ENCODE measurements at regions not wholly inside any gene's neighbourhood (a gene's known extent, or its start where the extent isn't known, plus 50 kb on each side); places are given as distances from the start of the nearest gene placed in this dataset.

GRCh38 chr5:99285606-99286005, 356.8 kb upstream of the CHD1 start:
- no peak overlapping the region for H3K27ac ChIP-seq (ENCODE audit: low read depth, low read length, poor library complexity, severe bottlenecking)
- no TSS peak for BruUV-seq (replicated peaks)
- no peaks in the 10 kb centered on the region for H4K20me1 ChIP-seq (ENCODE audit: insufficient read depth, low read length)
- CTCF ChIA-PET (ENCODE audit: unreplicated experiment) = no interaction called here
- TF ChIP-seq CTCF (conservative IDR thresholded peaks at IDR 0.05; ENCODE audit: low read length) (no peak), EZH2phosphoT487 (IDR thresholded peaks at IDR 0.05; ENCODE audit: borderline replicate concordance, low read depth, low read length) (no peak)
- H3K4me1 ChIP-seq (ENCODE audit: insufficient read depth, low read length, poor library complexity, severe bottlenecking) = no peaks in the 10 kb centered on the region
- POLR2A ChIA-PET = no interaction called here
- no peak overlapping the region for H3K4me2 ChIP-seq (ENCODE audit: low read length)
- H3K4me3 ChIP-seq (ENCODE audit: low read depth, low read length, poor library complexity, severe bottlenecking) = no peak overlapping the region
- no peaks in the 10 kb centered on the region for H3K36me3 ChIP-seq (ENCODE audit: insufficient read depth, low read length)
- H3K9me3 ChIP-seq (ENCODE audit: low read length) = no peaks in the 10 kb centered on the region
- no peaks in the 10 kb centered on the region for H3K79me2 ChIP-seq (ENCODE audit: insufficient read depth, low read depth, low read length)
- H3K9me2 ChIP-seq (ENCODE audit: insufficient read depth, low read length) = no peaks in the 10 kb centered on the region
- no peak for DNase-seq (ENCODE audit: low spot score)
- intact Hi-C loops (cut with micrococcal nuclease; ENCODE audit: unreplicated experiment) = no loop called here
- no peak overlapping the region for H2AFZ ChIP-seq (ENCODE audit: low read length)

- Histone ChIP-seq H3K4me1 (ENCODE audit: insufficient read depth, low read length, poor library complexity, severe bottlenecking) (no peaks in the 10 kb centered on the region), H3K36me3 (ENCODE audit: insufficient read depth, low read length) (no peaks in the 10 kb centered on the region), H3K79me2 (ENCODE audit: insufficient read depth, low read depth, low read length) (no peaks in the 10 kb centered on the region), H3K9me3 (ENCODE audit: low read length) (no peaks in the 10 kb centered on the region), H3K4me2 (ENCODE audit: low read length) (no peak overlapping the region), H3K27ac (ENCODE audit: low read depth, low read length, poor library complexity, severe bottlenecking) (no peak overlapping the region), H3K4me3 (ENCODE audit: low read depth, low read length, poor library complexity, severe bottlenecking) (no peak overlapping the region), H4K20me1 (ENCODE audit: insufficient read depth, low read length) (no peaks in the 10 kb centered on the region), H2AFZ (ENCODE audit: low read length) (no peak overlapping the region), H3K9me2 (ENCODE audit: insufficient read depth, low read length) (no peaks in the 10 kb centered on the region)
- DNase-seq (ENCODE audit: low spot score) = no peak
- intact Hi-C loops (cut with micrococcal nuclease; ENCODE audit: unreplicated experiment) = no loop called here
- no TSS peak for BruUV-seq (replicated peaks)
- TF ChIP-seq CTCF (conservative IDR thresholded peaks at IDR 0.05; ENCODE audit: low read length) = no peak
- no peak for TF ChIP-seq EZH2phosphoT487 (IDR thresholded peaks at IDR 0.05; ENCODE audit: borderline replicate concordance, low read depth, low read length)
- ChIA-PET POLR2A (interaction anchor here (0.7 kb wide), 3 partner anchors 18 to 628 kb away, joined by 3 to 4 read pairs (median 3); no protein-coding TSS in a partner anchor), CTCF (ENCODE audit: unreplicated experiment) (no interaction called here)
Measured at GRCh38 chr5:99275128-99275527, 346.3 kb upstream of the CHD1 start.

- Histone ChIP-seq H2AFZ (ENCODE audit: low read length) (no peak overlapping the region), H3K4me2 (ENCODE audit: low read length) (no peak overlapping the region), H3K36me3 (ENCODE audit: insufficient read depth, low read length) (no peaks in the 10 kb centered on the region), H3K27ac (ENCODE audit: low read depth, low read length, poor library complexity, severe bottlenecking) (no peak overlapping the region), H3K9me2 (ENCODE audit: insufficient read depth, low read length) (no peaks in the 10 kb centered on the region), H3K79me2 (ENCODE audit: insufficient read depth, low read depth, low read length) (no peaks in the 10 kb centered on the region), H3K4me1 (ENCODE audit: insufficient read depth, low read length, poor library complexity, severe bottlenecking) (no peaks in the 10 kb centered on the region), H4K20me1 (ENCODE audit: insufficient read depth, low read length) (no peaks in the 10 kb centered on the region), H3K4me3 (ENCODE audit: low read depth, low read length, poor library complexity, severe bottlenecking) (no peak overlapping the region), H3K9me3 (ENCODE audit: low read length) (no peaks in the 10 kb centered on the region)
- DNase-seq (ENCODE audit: low spot score) = no peak
- intact Hi-C loops (cut with micrococcal nuclease; ENCODE audit: unreplicated experiment) = no loop called here
- POLR2A ChIA-PET = no interaction called here
- BruUV-seq (replicated peaks) = no TSS peak
- TF ChIP-seq CTCF (conservative IDR thresholded peaks at IDR 0.05; ENCODE audit: low read length) (no peak), EZH2phosphoT487 (IDR thresholded peaks at IDR 0.05; ENCODE audit: borderline replicate concordance, low read depth, low read length) (no peak)
- CTCF ChIA-PET (ENCODE audit: unreplicated experiment) = no interaction called here
Measured at GRCh38 chr5:99272576-99272975, 343.8 kb upstream of the CHD1 start.
